Aorta (tissue), 5 donors: ENCODE measurements at regions not wholly inside any gene's neighbourhood (a gene's known extent, or its start where the extent isn't known, plus 50 kb on each side); places are given as distances from the start of the nearest gene placed in this dataset.

Source experiments
- ATAC-seq: fragments of 200-7000 bp; cut with Tn5 transposase; one replicate; pipeline ENCODE4 v1.9.1; 2022; ENCODE audit warnings: moderate library complexity; ENCODE audit not compliant: low FRiP score
- DNase-seq, 2 donors: peaks; one replicate each; pipeline ENCODE4 v3.0.0-alpha.2; 2020
- H3K27ac ChIP-seq, 2 donors: one replicate each; pipeline ENCODE4 v1.5.1; 2013; ENCODE audit warnings: low read length in 2 of 2, mild to moderate bottlenecking in 2 of 2, moderate library complexity in 2 of 2, control low read depth in 1 of 2, inconsistent platforms in 1 of 2, low read depth in 1 of 2
- H3K27me3 ChIP-seq, 2 donors: one replicate each; pipeline ENCODE4 v1.6.1; 2013; ENCODE audit warnings: control low read depth in 1 of 2, low read length in 1 of 2, mild to moderate bottlenecking in 1 of 2, moderate library complexity in 1 of 2; ENCODE audit not compliant: insufficient read depth in 2 of 2, control insufficient read depth in 1 of 2
- H3K36me3 ChIP-seq, 2 donors: one replicate each; pipeline ENCODE4 v1.6.1; 2013; ENCODE audit warnings: control low read depth in 1 of 2, low read length in 1 of 2, mild to moderate bottlenecking in 1 of 2; ENCODE audit not compliant: insufficient read depth in 2 of 2, control insufficient read depth in 1 of 2
- H3K4me1 ChIP-seq, 2 donors: one replicate each; pipeline ENCODE4 v1.6.1; 2013; ENCODE audit warnings: low read length in 2 of 2, control low read depth in 1 of 2, mild to moderate bottlenecking in 1 of 2, moderate library complexity in 1 of 2; ENCODE audit not compliant: insufficient read depth in 2 of 2, control insufficient read depth in 1 of 2
- H3K4me3 ChIP-seq, 2 donors: one replicate each; pipeline ENCODE4 v1.5.1; 2013; ENCODE audit warnings: low read length in 2 of 2, control low read depth in 1 of 2, mild to moderate bottlenecking in 1 of 2
- H3K9me3 ChIP-seq: one replicate; pipeline ENCODE4 v1.6.1; 2013; ENCODE audit warnings: mild to moderate bottlenecking, low read length; ENCODE audit not compliant: control insufficient read depth
- WGBS, 2 donors: extraction: QIAGEN DNeasy Blood & Tissue Kit; methylation state at CpG; one replicate each; pipeline ENCODE4 v1.1.7; 2013; 5-methylcytosine and 5-hydroxymethylcytosine counted together
- intact Hi-C, 2 donors: fragments of 100-400 bp; cut with DNase I; formaldehyde crosslinking; loops; one replicate each; pipeline versions ENCODE4 v1.14.2 to v1.15.0; 2022
- donor health status: healthy with polysubstance abuse.
- donor health status: Bipolar disorder and iron deficiency.
- donor health status: DM: no; HTN: no; CAD: no.
- donor health status: DM: no; HTN: no; CAD: no.
- donor health status: DM: yes; HTN: yes; CAD: no.

- ATAC-seq = no peak
Observed at GRCh38 chr11:79963856-79964645, 523.2 kb upstream of the TENM4 start.

GRCh38 chr11:79960461-79960860 is 519.6 kb upstream of the TENM4 start:
- Histone ChIP-seq H3K9me3 (peaks cover 1% of the 10 kb centered on the region), H3K27ac (no peak overlapping the region), H3K36me3 (no peaks in the 10 kb centered on the region), H3K4me1 (no peaks in the 10 kb centered on the region), H3K27me3 (no peaks in the 10 kb centered on the region), H3K4me3 (no peak overlapping the region)
- ATAC-seq (no peak), DNase-seq (no peak)
- intact Hi-C loops = no loop called here

More at GRCh38 chr11:79963856-79964645, 523.2 kb upstream of the TENM4 start:
- intact Hi-C loops = no loop called here
- peaks cover 1% of the 10 kb centered on the region for H3K9me3 ChIP-seq
- no peaks in the 10 kb centered on the region for H3K4me1 ChIP-seq
- H3K27me3 ChIP-seq = no peaks in the 10 kb centered on the region
- no peak overlapping the region for H3K27ac ChIP-seq
- no peak overlapping the region for H3K4me3 ChIP-seq
- no peaks in the 10 kb centered on the region for H3K36me3 ChIP-seq
- DNase-seq = no peak
- WGBS, 2 donors = 43 to 45% methylated on average over 5 of the region's 5 CpGs

- 69 to 96% methylated on average over 2 of the region's 2 CpGs for WGBS, 2 donors
- intact Hi-C loops = no loop called here
- ATAC-seq = no peak
Observed at GRCh38 chr11:79959318-79959717, 518.5 kb upstream of the TENM4 start.

GRCh38 chr11:79957702-79958101 is 516.9 kb upstream of the TENM4 start:
- H3K4me1 ChIP-seq = no peaks in the 10 kb centered on the region
- intact Hi-C loops = no loop called here
- H3K27ac ChIP-seq = no peak overlapping the region
- ATAC-seq = no peak
- no peaks in the 10 kb centered on the region for H3K36me3 ChIP-seq
- H3K4me3 ChIP-seq = no peak overlapping the region
- H3K9me3 ChIP-seq = peaks cover 1% of the 10 kb centered on the region
- DNase-seq = no peak
- H3K27me3 ChIP-seq = no peaks in the 10 kb centered on the region

More at GRCh38 chr11:79959318-79959717, 518.5 kb upstream of the TENM4 start:
- H3K27me3 ChIP-seq = no peaks in the 10 kb centered on the region
- no peak for DNase-seq
- H3K4me3 ChIP-seq = no peak overlapping the region
- H3K4me1 ChIP-seq = no peaks in the 10 kb centered on the region
- H3K9me3 ChIP-seq = peaks cover 1% of the 10 kb centered on the region
- no peaks in the 10 kb centered on the region for H3K36me3 ChIP-seq
- H3K27ac ChIP-seq = no peak overlapping the region

GRCh38 chr11:79956061-79956460 is 515.2 kb upstream of the TENM4 start:
- WGBS, 2 donors = 93% methylated on average over 4 of the region's 4 CpGs
- no peak overlapping the region for H3K27ac ChIP-seq
- H3K27me3 ChIP-seq = no peaks in the 10 kb centered on the region
- peaks cover 1% of the 10 kb centered on the region for H3K9me3 ChIP-seq
- intact Hi-C loops = no loop called here
- H3K4me3 ChIP-seq = no peak overlapping the region
- no peak for DNase-seq
- no peak for ATAC-seq
- no peaks in the 10 kb centered on the region for H3K4me1 ChIP-seq
- H3K36me3 ChIP-seq = no peaks in the 10 kb centered on the region

- no peak for DNase-seq
- Histone ChIP-seq H3K9me3 (no peaks in the 10 kb centered on the region), H3K27ac (no peak overlapping the region), H3K27me3 (no peaks in the 10 kb centered on the region), H3K4me3 (no peak overlapping the region), H3K4me1 (no peaks in the 10 kb centered on the region), H3K36me3 (no peaks in the 10 kb centered on the region)
- WGBS, 2 donors = 84 to 90% methylated on average over 1 of the region's 1 CpG
- ATAC-seq = no peak
- intact Hi-C loops = no loop called here
Observed at GRCh38 chr11:79953629-79954028, 512.8 kb upstream of the TENM4 start.

- no peak overlapping the region for H3K4me3 ChIP-seq
- ATAC-seq (no peak), DNase-seq (no peak)
- H3K36me3 ChIP-seq = no peaks in the 10 kb centered on the region
- H3K27ac ChIP-seq = no peak overlapping the region
- no peaks in the 10 kb centered on the region for H3K9me3 ChIP-seq
- no peaks in the 10 kb centered on the region for H3K4me1 ChIP-seq
- no peaks in the 10 kb centered on the region for H3K27me3 ChIP-seq
- intact Hi-C loops = no loop called here
- 80% methylated on average over 4 of the region's 4 CpGs for WGBS, 2 donors
Observed at GRCh38 chr11:79950741-79951140, 509.9 kb upstream of the TENM4 start.

- 68 to 78% methylated on average over 4 of the region's 4 CpGs for WGBS, 2 donors
- ATAC-seq = no peak
Observed at GRCh38 chr11:79950172-79950571, 509.3 kb upstream of the TENM4 start.

GRCh38 chr11:79949574-79949973 is 508.7 kb upstream of the TENM4 start:
- Histone ChIP-seq H3K27ac (no peak overlapping the region), H3K4me1 (no peaks in the 10 kb centered on the region), H3K9me3 (no peaks in the 10 kb centered on the region), H3K27me3 (no peaks in the 10 kb centered on the region), H3K36me3 (no peaks in the 10 kb centered on the region), H3K4me3 (no peak overlapping the region)
- DNase-seq (no peak), ATAC-seq (no peak)
- WGBS, 2 donors = 75 to 86% methylated on average over 2 of the region's 2 CpGs
- intact Hi-C loops = loop anchor here in 1 of 2 donors (10.0 kb wide), 1 partner anchor 55 kb away; no protein-coding TSS in a partner anchor

More at GRCh38 chr11:79950172-79950571, 509.3 kb upstream of the TENM4 start:
- Histone ChIP-seq H3K27ac (no peak overlapping the region), H3K4me3 (no peak overlapping the region), H3K9me3 (no peaks in the 10 kb centered on the region), H3K36me3 (no peaks in the 10 kb centered on the region), H3K4me1 (no peaks in the 10 kb centered on the region), H3K27me3 (no peaks in the 10 kb centered on the region)
- intact Hi-C loops = no loop called here
- no peak for DNase-seq
